Keratinocyte (primary cell): ENCODE measurements at regions not wholly inside any gene's neighbourhood (a gene's known extent, or its start where the extent isn't known, plus 50 kb on each side); places are given as distances from the start of the nearest gene placed in this dataset.

Source experiments
- EZH2 ChIP-seq: IDR thresholded peaks from one replicate; pipeline ENCODE4 v1.6.1; 2012; ENCODE audit warnings: inconsistent platforms, mild to moderate bottlenecking, low read length, moderate library complexity
- TF ChIP-seq, protein P1 (sequence below), 3 experiments: IDR thresholded peaks in 1 of 3; conservative IDR thresholded peaks in 1 of 3; optimal IDR thresholded peaks in 1 of 3; 2 replicates in 2 of 3; 3 replicates in 1 of 3; pipeline versions ENCODE3 to v1.5.1; 2011; ENCODE audit warnings: low read length in 3 of 3, mild to moderate bottlenecking in 3 of 3, moderate library complexity in 2 of 3, control low read depth in 1 of 3, inconsistent platforms in 1 of 3; ENCODE audit not compliant: insufficient read depth in 2 of 3; ENCODE audit errors: extremely low read depth in 1 of 3

DNA sequence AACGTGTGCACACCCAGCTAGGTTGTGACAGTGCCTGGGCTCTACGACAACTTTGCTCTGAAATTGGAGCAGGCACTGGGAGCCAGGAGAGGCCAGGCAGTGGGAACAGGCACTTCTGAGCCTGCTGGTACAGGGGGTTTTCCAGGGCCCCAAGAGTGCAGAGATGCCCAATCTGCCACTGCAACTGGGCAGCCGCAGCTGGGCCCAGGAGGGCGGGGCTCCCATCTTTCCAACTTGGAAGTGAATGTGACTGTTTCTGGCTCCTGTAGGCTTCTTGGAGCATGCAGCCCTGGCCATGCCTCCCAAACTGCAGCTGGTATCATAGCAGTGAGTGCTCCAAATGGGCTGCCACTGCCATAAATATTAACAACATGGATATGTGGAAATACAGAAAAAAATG, 465.1 kb upstream of the PABPC4L start:
- TF ChIP-seq, protein P1, sequence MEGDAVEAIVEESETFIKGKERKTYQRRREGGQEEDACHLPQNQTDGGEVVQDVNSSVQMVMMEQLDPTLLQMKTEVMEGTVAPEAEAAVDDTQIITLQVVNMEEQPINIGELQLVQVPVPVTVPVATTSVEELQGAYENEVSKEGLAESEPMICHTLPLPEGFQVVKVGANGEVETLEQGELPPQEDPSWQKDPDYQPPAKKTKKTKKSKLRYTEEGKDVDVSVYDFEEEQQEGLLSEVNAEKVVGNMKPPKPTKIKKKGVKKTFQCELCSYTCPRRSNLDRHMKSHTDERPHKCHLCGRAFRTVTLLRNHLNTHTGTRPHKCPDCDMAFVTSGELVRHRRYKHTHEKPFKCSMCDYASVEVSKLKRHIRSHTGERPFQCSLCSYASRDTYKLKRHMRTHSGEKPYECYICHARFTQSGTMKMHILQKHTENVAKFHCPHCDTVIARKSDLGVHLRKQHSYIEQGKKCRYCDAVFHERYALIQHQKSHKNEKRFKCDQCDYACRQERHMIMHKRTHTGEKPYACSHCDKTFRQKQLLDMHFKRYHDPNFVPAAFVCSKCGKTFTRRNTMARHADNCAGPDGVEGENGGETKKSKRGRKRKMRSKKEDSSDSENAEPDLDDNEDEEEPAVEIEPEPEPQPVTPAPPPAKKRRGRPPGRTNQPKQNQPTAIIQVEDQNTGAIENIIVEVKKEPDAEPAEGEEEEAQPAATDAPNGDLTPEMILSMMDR (optimal IDR thresholded peaks at IDR 0.05 in 1 of 3, IDR thresholded peaks at IDR 0.05 in 1 of 3, conservative IDR thresholded peaks at IDR 0.05 in 1 of 3; ENCODE audit: extremely low read depth in 1 of 3, insufficient read depth in 2 of 3, low read length in 3 of 3): no peak
- TF ChIP-seq EZH2: no peak
